GM23338 (cell line): ENCODE measurements at regions not wholly inside any gene's neighbourhood (a gene's known extent, or its start where the extent isn't known, plus 50 kb on each side); places are given as distances from the start of the nearest gene placed in this dataset.

Source experiments
- ATAC-seq: fragments of 200-7000 bp; cut with Tn5 transposase; 3 replicates; pipeline ENCODE4 v1.9.1; 2020
- DNase-seq: peaks from one replicate; pipeline ENCODE4 v3.0.0-alpha.2; 2015; ENCODE audit warnings: low spot score
- H2AFZ ChIP-seq: fragments of 200-600 bp; sonication (generic); 2 replicates; pipeline ENCODE4 v1.8.0; 2016; ENCODE audit warnings: antibody characterized with exemption, mild to moderate bottlenecking, moderate library complexity
- H3F3A ChIP-seq: fragments of 200-600 bp; sonication (generic); replicated peaks from 2 replicates; pipeline ENCODE4 v1.8.0; 2017; ENCODE audit warnings: antibody characterized with exemption, mixed run types, low read depth
- H3K27ac ChIP-seq: fragments of 200-600 bp; sonication (generic); 2 replicates; pipeline ENCODE4 v1.6.1; 2016; ENCODE audit warnings: low read depth
- H3K27me3 ChIP-seq: fragments of 200-600 bp; sonication (generic); 2 replicates; pipeline ENCODE4 v1.8.0; 2016; ENCODE audit warnings: mild to moderate bottlenecking, mixed run types, moderate library complexity; ENCODE audit not compliant: insufficient read depth
- H3K36me3 ChIP-seq: fragments of 200-600 bp; sonication (generic); 2 replicates; pipeline ENCODE4 v1.8.0; 2016; ENCODE audit warnings: mild to moderate bottlenecking; ENCODE audit not compliant: insufficient read depth
- H3K4me1 ChIP-seq: fragments of 200-600 bp; sonication (generic); 2 replicates; pipeline ENCODE4 v1.8.0; 2016; ENCODE audit warnings: mild to moderate bottlenecking, moderate library complexity; ENCODE audit not compliant: insufficient read depth
- H3K4me2 ChIP-seq: fragments of 200-600 bp; sonication (generic); 2 replicates; pipeline ENCODE4 v1.7.1; 2017; ENCODE audit warnings: mixed run types
- H3K4me3 ChIP-seq: fragments of 200-600 bp; sonication (generic); 2 replicates; pipeline ENCODE4 v1.6.1; 2016; ENCODE audit warnings: mixed run types
- H3K79me2 ChIP-seq: fragments of 200-600 bp; sonication (generic); replicated peaks from 2 replicates; pipeline ENCODE4 v1.8.0; 2017; ENCODE audit warnings: mild to moderate bottlenecking; ENCODE audit not compliant: insufficient read depth
- H3K9me2 ChIP-seq: fragments of 200-600 bp; sonication (generic); 2 replicates; pipeline ENCODE4 v1.8.0; 2017; ENCODE audit not compliant: insufficient read depth
- H4K20me1 ChIP-seq: fragments of 200-600 bp; sonication (generic); replicated peaks from 2 replicates; pipeline ENCODE4 v1.8.0; 2017; ENCODE audit warnings: mild to moderate bottlenecking; ENCODE audit not compliant: insufficient read depth
- H3K27ac Mint-ChIP-seq: 2 replicates; pipeline ENCODE4 v1.8.0; 2020; ENCODE audit warnings: inconsistent platforms, mild to moderate bottlenecking, moderate library complexity, mixed read lengths
- H3K27me3 Mint-ChIP-seq: 3 replicates; pipeline ENCODE4 v1.8.0; 2022; ENCODE audit warnings: low read depth, mild to moderate bottlenecking, moderate library complexity, mixed read lengths, inconsistent platforms; ENCODE audit not compliant: insufficient read depth, poor library complexity
- H3K36me3 Mint-ChIP-seq: 3 replicates; pipeline ENCODE4 v1.8.0; 2021; ENCODE audit warnings: low read depth, mild to moderate bottlenecking, inconsistent platforms, moderate library complexity, mixed read lengths
- H3K4me1 Mint-ChIP-seq: 3 replicates; pipeline ENCODE4 v1.8.0; 2020; ENCODE audit warnings: mild to moderate bottlenecking, inconsistent platforms, mixed read lengths
- H3K4me3 Mint-ChIP-seq: 3 replicates; pipeline ENCODE4 v1.8.0; 2021; ENCODE audit warnings: moderate library complexity, mild to moderate bottlenecking, inconsistent platforms, mixed read lengths
- H3K9me3 Mint-ChIP-seq: 3 replicates; pipeline ENCODE4 v1.8.0; 2020; ENCODE audit warnings: moderate library complexity, mild to moderate bottlenecking, inconsistent platforms, mixed read lengths
- CREB1 ChIP-seq: fragments of 250-450 bp; sonication (Bioruptor Pico); IDR thresholded peaks from 2 replicates; pipeline ENCODE4 v1.5.0; 2020; ENCODE audit warnings: low read depth, mild to moderate bottlenecking, moderate library complexity
- EZH2 ChIP-seq: fragments of 200-600 bp; sonication (generic); IDR thresholded peaks from one replicate; pipeline ENCODE4 v1.8.0; 2017; ENCODE audit warnings: antibody characterized with exemption, mild to moderate bottlenecking, low read depth; ENCODE audit not compliant: unreplicated experiment
- EZH2phosphoT487 ChIP-seq: fragments of 200-600 bp; sonication (generic); IDR thresholded peaks from one replicate; pipeline ENCODE4 v1.8.1; 2018; ENCODE audit warnings: antibody characterized with exemption; ENCODE audit not compliant: unreplicated experiment
- JUNB ChIP-seq: IDR thresholded peaks from one replicate; pipeline ENCODE4 v1.6.1; 2016; ENCODE audit warnings: antibody characterized with exemption; ENCODE audit not compliant: unreplicated experiment
- NANOG ChIP-seq: IDR thresholded peaks from 2 replicates; pipeline ENCODE4 v1.6.1; 2016; ENCODE audit warnings: antibody characterized with exemption, borderline replicate concordance
- POLR2AphosphoS5 ChIP-seq: IDR thresholded peaks from 2 replicates; pipeline ENCODE4 v1.6.1; 2016; ENCODE audit warnings: antibody characterized with exemption, low read depth
- STAT1 ChIP-seq: IDR thresholded peaks from one replicate; pipeline ENCODE4 v1.6.1; 2016; ENCODE audit warnings: antibody characterized with exemption; ENCODE audit not compliant: unreplicated experiment
- ZNF114 ChIP-seq: fragments of 250-450 bp; sonication (Bioruptor Pico); IDR thresholded peaks from 2 replicates; pipeline ENCODE4 v1.5.0; 2020; ENCODE audit warnings: mild to moderate bottlenecking, moderate library complexity
- ZNF331 ChIP-seq: fragments of 250-450 bp; sonication (Bioruptor Pico); IDR thresholded peaks from 2 replicates; pipeline ENCODE4 v1.5.0; 2020; ENCODE audit warnings: low read depth, mild to moderate bottlenecking, moderate library complexity
- TF ChIP-seq, protein P1 (sequence below): IDR thresholded peaks from one replicate; pipeline ENCODE4 v1.6.1; 2018; ENCODE audit warnings: antibody characterized with exemption; ENCODE audit not compliant: unreplicated experiment
- TF ChIP-seq, protein P2 (sequence below), 2 experiments: fragments of 200-600 bp in 1 of 2; sonication (generic) in 1 of 2; conservative IDR thresholded peaks; 2 replicates each; pipeline versions ENCODE4 v1.5.1 to v1.6.1; 2016 to 2017; ENCODE audit warnings: antibody characterized with exemption in 2 of 2, low read depth in 2 of 2, mild to moderate bottlenecking in 2 of 2, moderate library complexity in 1 of 2
- TF ChIP-seq, protein P3 (sequence below): IDR thresholded peaks from 2 replicates; pipeline ENCODE4 v1.6.1; 2016; ENCODE audit warnings: antibody characterized with exemption
- TF ChIP-seq, protein P4 (sequence below): fragments of 250-450 bp; sonication (Bioruptor Pico); IDR thresholded peaks from 2 replicates; pipeline ENCODE4 v1.5.0; 2020; ENCODE audit warnings: mild to moderate bottlenecking, moderate library complexity

DNA sequence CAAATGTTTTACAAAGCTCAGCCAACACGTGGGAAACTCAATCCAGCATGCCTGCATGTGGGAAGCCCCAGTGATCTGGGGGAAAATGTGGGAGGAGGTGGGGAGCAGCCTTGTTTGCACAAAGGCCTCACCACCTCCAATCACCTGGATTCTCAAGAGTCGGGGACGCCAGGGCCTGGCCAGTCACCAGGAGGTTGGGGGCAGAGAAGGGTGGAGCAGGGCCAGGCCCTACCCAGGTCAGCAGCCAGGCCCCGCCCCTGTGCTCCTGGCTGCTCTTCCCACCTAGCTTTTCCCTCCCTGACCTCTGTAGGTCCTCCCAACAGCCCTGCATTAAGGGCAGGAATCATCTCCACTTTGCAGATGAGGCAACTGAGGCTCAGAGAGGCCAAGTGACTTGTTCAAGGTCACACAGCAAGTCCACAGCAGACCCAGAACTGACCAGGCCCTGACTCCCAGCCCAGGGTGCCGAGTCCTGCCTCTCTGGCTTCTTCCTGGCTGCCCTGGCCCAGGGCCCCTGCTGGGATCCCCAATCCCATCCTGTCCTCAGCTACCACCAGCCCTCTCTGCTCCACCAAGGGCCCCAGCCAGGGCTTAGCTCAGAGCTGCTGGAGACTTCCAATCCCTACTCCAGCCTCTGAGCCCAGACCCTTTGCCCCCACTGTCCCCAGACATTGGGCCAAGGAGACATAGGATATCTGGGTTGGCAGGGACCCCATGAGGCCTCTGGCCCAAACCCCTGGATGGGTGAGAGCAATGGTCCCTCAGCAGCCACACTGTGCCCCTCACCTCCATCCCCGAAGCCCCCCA lies 508.6 kb downstream of the PTPRU start:
- no peak overlapping the region for H3K4me2 ChIP-seq
- H3K79me2 ChIP-seq, result no peaks in the 10 kb centered on the region
- no peaks in the 10 kb centered on the region for H3K9me2 ChIP-seq
- Mint-ChIP-seq H3K9me3 (no peaks in the 10 kb centered on the region), H3K27me3 (peaks cover 4% of the 10 kb centered on the region), H3K36me3 (no peaks in the 10 kb centered on the region), H3K4me1 (peaks cover 6% of the 10 kb centered on the region; the same call in 1 of the 3 replicates), H3K4me3 (no peak overlapping the region), H3K27ac (no peak overlapping the region)
- no peaks in the 10 kb centered on the region for H3K27me3 ChIP-seq
- H3K4me1 ChIP-seq, result no peaks in the 10 kb centered on the region
- DNase-seq (peak; percentile 8), ATAC-seq (peak; percentile 75)
- no peaks in the 10 kb centered on the region for H4K20me1 ChIP-seq
- H3F3A ChIP-seq, result no peaks in the 10 kb centered on the region
- no peak overlapping the region for H3K27ac ChIP-seq
- H2AFZ ChIP-seq, result no peak overlapping the region
- no peak for TF ChIP-seq ZNF114 (CRISPR knock-in tag)
- no peak for TF ChIP-seq JUNB
- no peak for TF ChIP-seq CREB1 (CRISPR knock-in tag)
- no peak for TF ChIP-seq NANOG
- TF ChIP-seq POLR2AphosphoS5, result no peak
- no peak for TF ChIP-seq EZH2phosphoT487
- no peak for TF ChIP-seq EZH2
- TF ChIP-seq ZNF331 (CRISPR knock-in tag), result no peak
- TF ChIP-seq, protein P1, sequence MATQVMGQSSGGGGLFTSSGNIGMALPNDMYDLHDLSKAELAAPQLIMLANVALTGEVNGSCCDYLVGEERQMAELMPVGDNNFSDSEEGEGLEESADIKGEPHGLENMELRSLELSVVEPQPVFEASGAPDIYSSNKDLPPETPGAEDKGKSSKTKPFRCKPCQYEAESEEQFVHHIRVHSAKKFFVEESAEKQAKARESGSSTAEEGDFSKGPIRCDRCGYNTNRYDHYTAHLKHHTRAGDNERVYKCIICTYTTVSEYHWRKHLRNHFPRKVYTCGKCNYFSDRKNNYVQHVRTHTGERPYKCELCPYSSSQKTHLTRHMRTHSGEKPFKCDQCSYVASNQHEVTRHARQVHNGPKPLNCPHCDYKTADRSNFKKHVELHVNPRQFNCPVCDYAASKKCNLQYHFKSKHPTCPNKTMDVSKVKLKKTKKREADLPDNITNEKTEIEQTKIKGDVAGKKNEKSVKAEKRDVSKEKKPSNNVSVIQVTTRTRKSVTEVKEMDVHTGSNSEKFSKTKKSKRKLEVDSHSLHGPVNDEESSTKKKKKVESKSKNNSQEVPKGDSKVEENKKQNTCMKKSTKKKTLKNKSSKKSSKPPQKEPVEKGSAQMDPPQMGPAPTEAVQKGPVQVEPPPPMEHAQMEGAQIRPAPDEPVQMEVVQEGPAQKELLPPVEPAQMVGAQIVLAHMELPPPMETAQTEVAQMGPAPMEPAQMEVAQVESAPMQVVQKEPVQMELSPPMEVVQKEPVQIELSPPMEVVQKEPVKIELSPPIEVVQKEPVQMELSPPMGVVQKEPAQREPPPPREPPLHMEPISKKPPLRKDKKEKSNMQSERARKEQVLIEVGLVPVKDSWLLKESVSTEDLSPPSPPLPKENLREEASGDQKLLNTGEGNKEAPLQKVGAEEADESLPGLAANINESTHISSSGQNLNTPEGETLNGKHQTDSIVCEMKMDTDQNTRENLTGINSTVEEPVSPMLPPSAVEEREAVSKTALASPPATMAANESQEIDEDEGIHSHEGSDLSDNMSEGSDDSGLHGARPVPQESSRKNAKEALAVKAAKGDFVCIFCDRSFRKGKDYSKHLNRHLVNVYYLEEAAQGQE, result no peak
- TF ChIP-seq, protein P2, sequence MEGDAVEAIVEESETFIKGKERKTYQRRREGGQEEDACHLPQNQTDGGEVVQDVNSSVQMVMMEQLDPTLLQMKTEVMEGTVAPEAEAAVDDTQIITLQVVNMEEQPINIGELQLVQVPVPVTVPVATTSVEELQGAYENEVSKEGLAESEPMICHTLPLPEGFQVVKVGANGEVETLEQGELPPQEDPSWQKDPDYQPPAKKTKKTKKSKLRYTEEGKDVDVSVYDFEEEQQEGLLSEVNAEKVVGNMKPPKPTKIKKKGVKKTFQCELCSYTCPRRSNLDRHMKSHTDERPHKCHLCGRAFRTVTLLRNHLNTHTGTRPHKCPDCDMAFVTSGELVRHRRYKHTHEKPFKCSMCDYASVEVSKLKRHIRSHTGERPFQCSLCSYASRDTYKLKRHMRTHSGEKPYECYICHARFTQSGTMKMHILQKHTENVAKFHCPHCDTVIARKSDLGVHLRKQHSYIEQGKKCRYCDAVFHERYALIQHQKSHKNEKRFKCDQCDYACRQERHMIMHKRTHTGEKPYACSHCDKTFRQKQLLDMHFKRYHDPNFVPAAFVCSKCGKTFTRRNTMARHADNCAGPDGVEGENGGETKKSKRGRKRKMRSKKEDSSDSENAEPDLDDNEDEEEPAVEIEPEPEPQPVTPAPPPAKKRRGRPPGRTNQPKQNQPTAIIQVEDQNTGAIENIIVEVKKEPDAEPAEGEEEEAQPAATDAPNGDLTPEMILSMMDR (conservative IDR thresholded peaks at IDR 0.05; ENCODE audit: low read depth in 2 of 2), result no peak
- TF ChIP-seq STAT1, result no peak
- TF ChIP-seq, protein P3, sequence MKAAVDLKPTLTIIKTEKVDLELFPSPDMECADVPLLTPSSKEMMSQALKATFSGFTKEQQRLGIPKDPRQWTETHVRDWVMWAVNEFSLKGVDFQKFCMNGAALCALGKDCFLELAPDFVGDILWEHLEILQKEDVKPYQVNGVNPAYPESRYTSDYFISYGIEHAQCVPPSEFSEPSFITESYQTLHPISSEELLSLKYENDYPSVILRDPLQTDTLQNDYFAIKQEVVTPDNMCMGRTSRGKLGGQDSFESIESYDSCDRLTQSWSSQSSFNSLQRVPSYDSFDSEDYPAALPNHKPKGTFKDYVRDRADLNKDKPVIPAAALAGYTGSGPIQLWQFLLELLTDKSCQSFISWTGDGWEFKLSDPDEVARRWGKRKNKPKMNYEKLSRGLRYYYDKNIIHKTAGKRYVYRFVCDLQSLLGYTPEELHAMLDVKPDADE, result no peak
- TF ChIP-seq, protein P4, sequence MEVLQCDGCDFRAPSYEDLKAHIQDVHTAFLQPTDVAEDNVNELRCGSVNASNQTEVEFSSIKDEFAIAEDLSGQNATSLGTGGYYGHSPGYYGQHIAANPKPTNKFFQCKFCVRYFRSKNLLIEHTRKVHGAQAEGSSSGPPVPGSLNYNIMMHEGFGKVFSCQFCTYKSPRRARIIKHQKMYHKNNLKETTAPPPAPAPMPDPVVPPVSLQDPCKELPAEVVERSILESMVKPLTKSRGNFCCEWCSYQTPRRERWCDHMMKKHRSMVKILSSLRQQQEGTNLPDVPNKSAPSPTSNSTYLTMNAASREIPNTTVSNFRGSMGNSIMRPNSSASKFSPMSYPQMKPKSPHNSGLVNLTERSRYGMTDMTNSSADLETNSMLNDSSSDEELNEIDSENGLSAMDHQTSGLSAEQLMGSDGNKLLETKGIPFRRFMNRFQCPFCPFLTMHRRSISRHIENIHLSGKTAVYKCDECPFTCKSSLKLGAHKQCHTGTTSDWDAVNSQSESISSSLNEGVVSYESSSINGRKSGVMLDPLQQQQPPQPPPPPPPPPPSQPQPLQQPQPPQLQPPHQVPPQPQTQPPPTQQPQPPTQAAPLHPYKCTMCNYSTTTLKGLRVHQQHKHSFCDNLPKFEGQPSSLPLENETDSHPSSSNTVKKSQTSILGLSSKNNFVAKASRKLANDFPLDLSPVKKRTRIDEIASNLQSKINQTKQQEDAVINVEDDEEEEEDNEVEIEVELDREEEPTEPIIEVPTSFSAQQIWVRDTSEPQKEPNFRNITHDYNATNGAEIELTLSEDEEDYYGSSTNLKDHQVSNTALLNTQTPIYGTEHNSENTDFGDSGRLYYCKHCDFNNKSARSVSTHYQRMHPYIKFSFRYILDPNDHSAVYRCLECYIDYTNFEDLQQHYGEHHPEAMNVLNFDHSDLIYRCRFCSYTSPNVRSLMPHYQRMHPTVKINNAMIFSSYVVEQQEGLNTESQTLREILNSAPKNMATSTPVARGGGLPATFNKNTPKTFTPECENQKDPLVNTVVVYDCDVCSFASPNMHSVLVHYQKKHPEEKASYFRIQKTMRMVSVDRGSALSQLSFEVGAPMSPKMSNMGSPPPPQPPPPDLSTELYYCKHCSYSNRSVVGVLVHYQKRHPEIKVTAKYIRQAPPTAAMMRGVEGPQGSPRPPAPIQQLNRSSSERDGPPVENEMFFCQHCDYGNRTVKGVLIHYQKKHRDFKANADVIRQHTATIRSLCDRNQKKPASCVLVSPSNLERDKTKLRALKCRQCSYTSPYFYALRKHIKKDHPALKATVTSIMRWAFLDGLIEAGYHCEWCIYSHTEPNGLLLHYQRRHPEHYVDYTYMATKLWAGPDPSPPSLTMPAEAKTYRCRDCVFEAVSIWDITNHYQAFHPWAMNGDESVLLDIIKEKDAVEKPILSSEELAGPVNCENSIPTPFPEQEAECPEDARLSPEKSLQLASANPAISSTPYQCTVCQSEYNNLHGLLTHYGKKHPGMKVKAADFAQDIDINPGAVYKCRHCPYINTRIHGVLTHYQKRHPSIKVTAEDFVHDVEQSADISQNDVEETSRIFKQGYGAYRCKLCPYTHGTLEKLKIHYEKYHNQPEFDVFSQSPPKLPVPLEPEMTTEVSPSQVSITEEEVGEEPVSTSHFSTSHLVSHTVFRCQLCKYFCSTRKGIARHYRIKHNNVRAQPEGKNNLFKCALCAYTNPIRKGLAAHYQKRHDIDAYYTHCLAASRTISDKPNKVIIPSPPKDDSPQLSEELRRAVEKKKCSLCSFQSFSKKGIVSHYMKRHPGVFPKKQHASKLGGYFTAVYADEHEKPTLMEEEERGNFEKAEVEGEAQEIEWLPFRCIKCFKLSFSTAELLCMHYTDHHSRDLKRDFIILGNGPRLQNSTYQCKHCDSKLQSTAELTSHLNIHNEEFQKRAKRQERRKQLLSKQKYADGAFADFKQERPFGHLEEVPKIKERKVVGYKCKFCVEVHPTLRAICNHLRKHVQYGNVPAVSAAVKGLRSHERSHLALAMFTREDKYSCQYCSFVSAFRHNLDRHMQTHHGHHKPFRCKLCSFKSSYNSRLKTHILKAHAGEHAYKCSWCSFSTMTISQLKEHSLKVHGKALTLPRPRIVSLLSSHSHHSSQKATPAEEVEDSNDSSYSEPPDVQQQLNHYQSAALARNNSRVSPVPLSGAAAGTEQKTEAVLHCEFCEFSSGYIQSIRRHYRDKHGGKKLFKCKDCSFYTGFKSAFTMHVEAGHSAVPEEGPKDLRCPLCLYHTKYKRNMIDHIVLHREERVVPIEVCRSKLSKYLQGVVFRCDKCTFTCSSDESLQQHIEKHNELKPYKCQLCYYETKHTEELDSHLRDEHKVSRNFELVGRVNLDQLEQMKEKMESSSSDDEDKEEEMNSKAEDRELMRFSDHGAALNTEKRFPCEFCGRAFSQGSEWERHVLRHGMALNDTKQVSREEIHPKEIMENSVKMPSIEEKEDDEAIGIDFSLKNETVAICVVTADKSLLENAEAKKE (CRISPR knock-in tag), result no peak
- no peaks in the 10 kb centered on the region for H3K36me3 ChIP-seq
- H3K4me3 ChIP-seq, result no peak overlapping the region
